PC-9 (cell line): ENCODE measurements at regions not wholly inside any gene's neighbourhood (a gene's known extent, or its start where the extent isn't known, plus 50 kb on each side); places are given as distances from the start of the nearest gene placed in this dataset.
A peak's percentile ranks its signal among the peaks of the same experiment; 100 is the strongest.

ENCODE experiments used
- BruUV-seq: library from RNA; stranded (reverse); fragments of 400-500 nt; replicated peaks from 2 replicates; lab custom pipeline; 2021; lab: Mats Ljungman, UMichigan
- CTCF ChIA-PET: fragments of 300-600 bp; sonication (Branson Sonifier 250); formaldehyde crosslinking; loops from one replicate; lab custom pipeline; 2022; ENCODE audit warnings: antibody characterized with exemption; lab: Charles Lee
- POLR2A ChIA-PET: fragments of 300-600 bp; sonication (Branson Sonifier 250); formaldehyde crosslinking; loops from one replicate; lab custom pipeline; 2022; ENCODE audit warnings: antibody characterized with exemption; ENCODE audit not compliant: unreplicated experiment; lab: Charles Lee
- DNase-seq, 2 experiments: peaks; one replicate each; pipeline versions ENCODE4 v3.0.0 to v3.0.0-alpha.2; 2015 to 2022; ENCODE audit warnings: mixed read lengths in 1 of 2
- H2AFZ ChIP-seq: fragments of 200-600 bp; sonication (generic); 2 replicates; pipeline ENCODE4 v1.8.1; 2017; ENCODE audit warnings: antibody characterized with exemption
- H3F3A ChIP-seq: fragments of 200-600 bp; sonication (generic); 2 replicates; pipeline ENCODE4 v1.8.1; 2017; ENCODE audit warnings: antibody characterized with exemption, mild to moderate bottlenecking, low read depth; ENCODE audit not compliant: insufficient read depth
- H3K27ac ChIP-seq: fragments of 200-600 bp; sonication (generic); 2 replicates; pipeline ENCODE4 v1.6.1; 2016; ENCODE audit warnings: mixed run types
- H3K27me3 ChIP-seq: fragments of 200-600 bp; sonication (generic); 2 replicates; pipeline ENCODE4 v1.6.1; 2016; ENCODE audit warnings: low read depth, mixed run types; ENCODE audit not compliant: insufficient read depth
- H3K36me3 ChIP-seq: fragments of 200-600 bp; sonication (generic); 2 replicates; pipeline ENCODE4 v1.6.1; 2016; ENCODE audit warnings: low read depth, mixed run types
- H3K4me1 ChIP-seq: fragments of 200-600 bp; sonication (generic); replicated peaks from 2 replicates; pipeline ENCODE4 v1.6.1; 2016; ENCODE audit warnings: mixed run types; ENCODE audit not compliant: insufficient read depth
- H3K4me2 ChIP-seq: fragments of 200-600 bp; sonication (generic); 2 replicates; pipeline ENCODE4 v1.6.1; 2017; ENCODE audit warnings: mixed run types
- H3K4me3 ChIP-seq: fragments of 200-600 bp; sonication (generic); 2 replicates; pipeline ENCODE4 v1.6.1; 2016; ENCODE audit warnings: mixed run types
- H3K79me2 ChIP-seq: fragments of 200-600 bp; sonication (generic); 2 replicates; pipeline ENCODE4 v1.6.1; 2017; ENCODE audit warnings: low read depth, mixed run types
- H3K9me2 ChIP-seq: fragments of 200-600 bp; sonication (generic); 2 replicates; pipeline ENCODE4 v1.8.1; 2017; ENCODE audit warnings: mild to moderate bottlenecking; ENCODE audit not compliant: insufficient read depth
- H3K9me3 ChIP-seq: fragments of 200-600 bp; sonication (generic); 2 replicates; pipeline ENCODE4 v1.8.1; 2016; ENCODE audit warnings: low read depth; ENCODE audit not compliant: insufficient read depth
- H4K20me1 ChIP-seq: fragments of 200-600 bp; sonication (generic); 2 replicates; pipeline ENCODE4 v1.8.1; 2017; ENCODE audit not compliant: insufficient read depth
- EZH2 ChIP-seq: fragments of 200-600 bp; sonication (generic); IDR thresholded peaks from 2 replicates; pipeline ENCODE4 v1.8.0; 2017; ENCODE audit warnings: antibody characterized with exemption, low read depth
- intact Hi-C: fragments of 100-400 bp; cut with micrococcal nuclease; formaldehyde crosslinking; loops from one replicate; pipeline ENCODE4 v1.10.0; 2022; ENCODE audit not compliant: unreplicated experiment
- TF ChIP-seq, protein P1 (sequence below): fragments of 200-600 bp; sonication (generic); conservative IDR thresholded peaks from 2 replicates; pipeline ENCODE4 v1.6.1; 2017; ENCODE audit warnings: mixed run types, antibody characterized with exemption, mild to moderate bottlenecking, moderate library complexity

DNA sequence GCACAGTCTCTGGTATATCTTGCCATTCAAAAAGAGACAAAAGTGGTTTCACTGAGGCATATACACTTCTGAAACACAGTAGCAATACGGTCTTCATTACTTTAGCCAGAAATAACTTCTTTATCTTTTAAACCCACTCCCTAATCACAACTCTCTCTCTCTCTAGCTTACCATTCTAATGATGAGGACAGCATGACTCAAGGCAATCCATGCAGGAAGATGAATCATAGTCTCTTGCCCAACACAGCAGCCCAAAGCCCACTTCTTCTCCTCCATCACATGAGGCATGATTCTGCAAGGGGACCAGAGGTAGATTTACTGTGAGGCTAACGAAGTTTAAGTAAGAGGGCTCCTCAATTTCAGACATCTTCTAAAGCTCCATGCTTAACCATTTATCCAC, 285.0 kb upstream of the NR5A2 start:
- intact Hi-C loops: loop anchor here (1.0 to 5.0 kb wide), 2 partner anchors 17 to 55 kb away; no protein-coding TSS in a partner anchor
- DNase-seq: peak; percentile 30 to 70
- BruUV-seq: TSS peak; percentile 47
- Histone ChIP-seq H3K79me2 (no peaks in the 10 kb centered on the region), H3K9me2 (no peaks in the 10 kb centered on the region), H3K27ac (peak overlapping the region; percentile 71), H3K27me3 (no peaks in the 10 kb centered on the region), H4K20me1 (no peaks in the 10 kb centered on the region), H3K4me3 (no peak overlapping the region), H3K4me1 (peaks cover 15% of the 10 kb centered on the region), H3K9me3 (peaks cover 14% of the 10 kb centered on the region), H3K4me2 (no peak overlapping the region; the same call in 1 of the 2 replicates), H2AFZ (no peak overlapping the region), H3F3A (peaks cover 11% of the 10 kb centered on the region; the same call in 1 of the 2 replicates), H3K36me3 (0 out of 2 replicates have a peak, but pooled peaks cover 4% of the 10 kb centered on the region)
- CTCF ChIA-PET: no interaction called here
- POLR2A ChIA-PET: no interaction called here
- TF ChIP-seq, protein P1, sequence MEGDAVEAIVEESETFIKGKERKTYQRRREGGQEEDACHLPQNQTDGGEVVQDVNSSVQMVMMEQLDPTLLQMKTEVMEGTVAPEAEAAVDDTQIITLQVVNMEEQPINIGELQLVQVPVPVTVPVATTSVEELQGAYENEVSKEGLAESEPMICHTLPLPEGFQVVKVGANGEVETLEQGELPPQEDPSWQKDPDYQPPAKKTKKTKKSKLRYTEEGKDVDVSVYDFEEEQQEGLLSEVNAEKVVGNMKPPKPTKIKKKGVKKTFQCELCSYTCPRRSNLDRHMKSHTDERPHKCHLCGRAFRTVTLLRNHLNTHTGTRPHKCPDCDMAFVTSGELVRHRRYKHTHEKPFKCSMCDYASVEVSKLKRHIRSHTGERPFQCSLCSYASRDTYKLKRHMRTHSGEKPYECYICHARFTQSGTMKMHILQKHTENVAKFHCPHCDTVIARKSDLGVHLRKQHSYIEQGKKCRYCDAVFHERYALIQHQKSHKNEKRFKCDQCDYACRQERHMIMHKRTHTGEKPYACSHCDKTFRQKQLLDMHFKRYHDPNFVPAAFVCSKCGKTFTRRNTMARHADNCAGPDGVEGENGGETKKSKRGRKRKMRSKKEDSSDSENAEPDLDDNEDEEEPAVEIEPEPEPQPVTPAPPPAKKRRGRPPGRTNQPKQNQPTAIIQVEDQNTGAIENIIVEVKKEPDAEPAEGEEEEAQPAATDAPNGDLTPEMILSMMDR: no peak
- no peak for TF ChIP-seq EZH2

DNA sequence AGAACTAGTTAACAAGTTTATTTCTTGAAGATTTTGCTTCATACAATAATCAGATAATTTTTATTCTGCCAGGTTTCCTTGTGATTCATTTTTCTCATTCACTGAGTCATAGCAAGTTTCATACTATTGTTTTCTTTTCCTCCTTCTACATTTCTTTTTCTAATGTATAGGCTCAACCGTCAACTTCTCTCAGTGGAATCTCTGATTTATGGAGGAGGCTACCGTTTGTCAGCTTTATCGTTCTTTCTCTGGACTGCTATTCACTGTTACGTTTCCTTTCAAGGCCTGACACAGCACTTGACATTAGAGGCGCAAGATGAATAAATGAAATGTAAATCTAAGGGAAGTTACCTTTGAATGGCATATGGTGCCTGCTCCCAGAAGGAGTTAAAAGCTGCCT, 284.3 kb upstream of the NR5A2 start:
- no peaks in the 10 kb centered on the region for H4K20me1 ChIP-seq
- intact Hi-C loops: loop anchor here (5.0 kb wide), 1 partner anchor 56 kb away; no protein-coding TSS in a partner anchor
- peak overlapping the region; percentile 71 for H3K27ac ChIP-seq
- H3K4me3 ChIP-seq: no peak overlapping the region
- no peaks in the 10 kb centered on the region for H3K79me2 ChIP-seq
- BruUV-seq: TSS peak; percentile 83
- TF ChIP-seq, protein P1: no peak
- TF ChIP-seq EZH2: no peak
- ChIA-PET POLR2A (no interaction called here), CTCF (no interaction called here)
- peaks cover 11% of the 10 kb centered on the region; the same call in 1 of the 2 replicates for H3F3A ChIP-seq
- H3K36me3 ChIP-seq: 0 out of 2 replicates have a peak, but pooled peaks cover 4% of the 10 kb centered on the region
- H3K9me3 ChIP-seq: peaks cover 14% of the 10 kb centered on the region
- H3K9me2 ChIP-seq: no peaks in the 10 kb centered on the region
- H3K4me2 ChIP-seq: no peak overlapping the region
- DNase-seq: no peak
- no peak overlapping the region for H2AFZ ChIP-seq
- H3K4me1 ChIP-seq: peaks cover 15% of the 10 kb centered on the region
- H3K27me3 ChIP-seq: no peaks in the 10 kb centered on the region

DNA sequence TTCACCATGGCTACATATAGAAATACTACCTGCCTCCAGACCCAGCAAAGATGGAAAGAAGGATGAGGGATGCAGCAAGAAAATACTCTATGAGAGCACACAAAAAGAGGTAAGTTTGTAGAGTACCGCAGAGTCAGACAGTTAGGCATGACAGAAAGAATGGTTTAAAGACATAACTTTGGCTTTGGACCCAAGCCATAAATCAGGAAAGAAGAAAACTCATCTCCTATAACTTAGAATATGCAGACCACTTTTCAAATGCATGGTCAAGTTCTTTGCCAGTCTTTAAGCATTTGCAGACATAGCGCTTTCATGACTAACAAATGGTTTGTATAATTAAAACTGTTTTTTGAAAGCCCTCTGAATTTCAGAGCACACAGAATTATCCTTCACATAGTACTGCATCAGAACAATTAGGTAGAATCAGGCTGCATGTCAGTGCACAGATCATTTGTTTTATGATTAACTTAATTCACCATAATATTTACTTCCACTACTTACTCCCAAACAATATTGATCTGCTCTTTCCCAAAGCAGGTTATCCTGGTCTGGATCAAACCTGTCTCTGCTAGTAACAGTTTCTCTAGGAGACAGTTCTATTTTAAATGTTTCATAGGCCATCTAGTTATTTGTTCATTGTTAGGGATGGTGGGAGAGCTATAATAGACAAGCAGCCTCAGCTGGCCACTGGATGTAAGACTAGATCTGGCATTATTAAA, 280.7 kb upstream of the NR5A2 start:
- DNase-seq: no peak
- H3K4me2 ChIP-seq: no peak overlapping the region
- no peaks in the 10 kb centered on the region for H3K27me3 ChIP-seq
- ChIA-PET CTCF (interaction anchor here (0.7 kb wide), 1 partner anchor 24 kb away, joined by 7 read pairs; no protein-coding TSS in a partner anchor), POLR2A (no interaction called here)
- no peak overlapping the region for H3K4me3 ChIP-seq
- TF ChIP-seq, protein P1: no peak
- TF ChIP-seq EZH2: no peak
- H2AFZ ChIP-seq: no peak overlapping the region
- H3K27ac ChIP-seq: no peak overlapping the region
- intact Hi-C loops: no loop called here
- peaks cover 11% of the 10 kb centered on the region; the same call in 1 of the 2 replicates for H3F3A ChIP-seq
- peaks cover 14% of the 10 kb centered on the region for H3K9me3 ChIP-seq
- H3K36me3 ChIP-seq: 0 out of 2 replicates have a peak, but pooled peaks cover 4% of the 10 kb centered on the region
- no peaks in the 10 kb centered on the region for H3K9me2 ChIP-seq
- H3K4me1 ChIP-seq: peaks cover 15% of the 10 kb centered on the region
- BruUV-seq: no TSS peak
- no peaks in the 10 kb centered on the region for H3K79me2 ChIP-seq
- H4K20me1 ChIP-seq: no peaks in the 10 kb centered on the region
